PC-3 (cell line): ENCODE measurements at regions not wholly inside any gene's neighbourhood (a gene's known extent, or its start where the extent isn't known, plus 50 kb on each side); places are given as distances from the start of the nearest gene placed in this dataset.
A peak's percentile ranks its signal among the peaks of the same experiment; 100 is the strongest.
"Not testable (repeated sequence)": the region's sequence is repeated elsewhere in the genome, so short reads cannot be mapped to it uniquely, and the experiment has no call there.

Source experiments
- ATAC-seq: fragments of 200-7000 bp; cut with Tn5 transposase; 2 replicates; pipeline ENCODE4 v1.9.1; 2020; ENCODE audit warnings: mild to moderate bottlenecking, moderate library complexity
- BruUV-seq: library from RNA; stranded (reverse); fragments of 400-500 nt; replicated peaks from 2 replicates; lab custom pipeline; 2021; lab: Mats Ljungman, UMichigan
- CTCF ChIA-PET: fragments of 300-600 bp; sonication (Branson Sonifier 250); formaldehyde crosslinking; loops from one replicate; lab custom pipeline; 2022; ENCODE audit warnings: antibody characterized with exemption; lab: Charles Lee
- POLR2A ChIA-PET: fragments of 300-600 bp; sonication (Branson Sonifier 250); formaldehyde crosslinking; loops from one replicate; lab custom pipeline; 2022; ENCODE audit warnings: antibody characterized with exemption; ENCODE audit not compliant: unreplicated experiment; lab: Charles Lee
- DNase-seq: peaks from one replicate; pipeline ENCODE4 v3.0.0-alpha.2; 2015
- H2AFZ ChIP-seq: fragments of 300-600 bp; sonication (generic); 2 replicates; pipeline ENCODE4 v1.6.0; 2016; ENCODE audit warnings: antibody characterized with exemption, low read length
- H3F3A ChIP-seq: fragments of 300-600 bp; sonication (generic); one replicate; pipeline ENCODE4 v1.6.0; 2017; ENCODE audit warnings: antibody characterized with exemption, low read length, control low read depth, mild to moderate bottlenecking; ENCODE audit not compliant: unreplicated experiment
- H3K27ac ChIP-seq: fragments of 300-600 bp; sonication (generic); 2 replicates; pipeline ENCODE4 v1.5.1; 2016; ENCODE audit warnings: mild to moderate bottlenecking, low read length
- H3K27me3 ChIP-seq: fragments of 300-600 bp; sonication (generic); 2 replicates; pipeline ENCODE4 v1.6.1; 2016; ENCODE audit warnings: low read length, mixed read lengths
- H3K36me3 ChIP-seq: fragments of 300-600 bp; sonication (generic); 2 replicates; pipeline ENCODE4 v1.6.1; 2016; ENCODE audit warnings: low read depth, mixed run types, low read length, mixed read lengths
- H3K4me1 ChIP-seq: fragments of 300-600 bp; sonication (generic); 2 replicates; pipeline ENCODE4 v1.5.1; 2016; ENCODE audit warnings: low read length; ENCODE audit not compliant: insufficient read depth
- H3K4me2 ChIP-seq: fragments of 300-600 bp; sonication (generic); 2 replicates; pipeline ENCODE4 v1.6.0; 2016; ENCODE audit warnings: low read length
- H3K4me3 ChIP-seq: fragments of 300-600 bp; sonication (generic); 2 replicates; pipeline ENCODE4 v1.5.1; 2016; ENCODE audit warnings: mild to moderate bottlenecking, low read length, mixed read lengths
- H3K79me2 ChIP-seq: fragments of 300-600 bp; sonication (generic); 2 replicates; pipeline ENCODE4 v1.6.1; 2017; ENCODE audit warnings: low read length, mixed read lengths
- H3K9ac ChIP-seq: fragments of 300-600 bp; sonication (generic); 2 replicates; pipeline ENCODE4 v1.6.0; 2016; ENCODE audit warnings: mild to moderate bottlenecking, low read length
- H3K9me2 ChIP-seq: fragments of 300-600 bp; sonication (generic); replicated peaks from 2 replicates; pipeline ENCODE4 v1.6.1; 2016; ENCODE audit warnings: mixed run types, low read length, mixed read lengths
- H3K9me3 ChIP-seq: fragments of 300-600 bp; sonication (generic); 2 replicates; pipeline ENCODE4 v1.6.1; 2016; ENCODE audit warnings: low read length, mixed read lengths
- H4K20me1 ChIP-seq: fragments of 300-600 bp; sonication (generic); 2 replicates; pipeline ENCODE4 v1.6.1; 2016; ENCODE audit warnings: low read length, mixed read lengths
- CTCF ChIP-seq: fragments of 300-600 bp; sonication (generic); conservative IDR thresholded peaks from 2 replicates; pipeline ENCODE4 v1.5.1; 2017; ENCODE audit warnings: antibody characterized with exemption, low read depth, mild to moderate bottlenecking, low read length
- EZH2 ChIP-seq: fragments of 300-600 bp; sonication (generic); IDR thresholded peaks from one replicate; pipeline ENCODE4 v1.6.1; 2017; ENCODE audit warnings: antibody characterized with exemption, mild to moderate bottlenecking, low read length; ENCODE audit not compliant: unreplicated experiment
- EZH2phosphoT487 ChIP-seq: fragments of 300-600 bp; sonication (generic); IDR thresholded peaks from 2 replicates; pipeline ENCODE4 v1.6.1; 2018; ENCODE audit warnings: mild to moderate bottlenecking, antibody characterized with exemption, low read length, borderline replicate concordance
- intact Hi-C: fragments of 100-400 bp; cut with micrococcal nuclease; formaldehyde crosslinking; loops from 2 replicates; pipeline ENCODE4 v1.9.0; 2023

- BruUV-seq, result no TSS peak
- ChIA-PET CTCF (no interaction called here), POLR2A (no interaction called here)
- Histone ChIP-seq H3K9me2 (no peaks in the 10 kb centered on the region), H2AFZ (peak overlapping the region; percentile 57; the same call in 1 of the 2 replicates), H3K27ac (no peak overlapping the region), H3K4me2 (no peak overlapping the region), H3F3A (no peaks in the 10 kb centered on the region), H3K9me3 (no peaks in the 10 kb centered on the region), H3K27me3 (no peaks in the 10 kb centered on the region), H3K36me3 (no peaks in the 10 kb centered on the region), H3K4me1 (no peaks in the 10 kb centered on the region), H3K4me3 (no peak overlapping the region), H3K9ac (no peak overlapping the region), H4K20me1 (no peaks in the 10 kb centered on the region), H3K79me2 (no peaks in the 10 kb centered on the region)
- ATAC-seq (no peak), DNase-seq (peak; percentile 22)
- TF ChIP-seq EZH2phosphoT487, result no peak
- no peak for TF ChIP-seq EZH2
- no peak for TF ChIP-seq CTCF
- intact Hi-C loops, result no loop called here
These were observed 671.4 kb downstream of the RFPL4B start for GRCh38 chr6:113018351-113019151.

- no peak for ATAC-seq
- H3K9ac ChIP-seq, result no peak overlapping the region
- no peaks in the 10 kb centered on the region for H3K4me1 ChIP-seq
- POLR2A ChIA-PET, result no interaction called here
- H3F3A ChIP-seq, result no peaks in the 10 kb centered on the region
- H3K27me3 ChIP-seq, result no peaks in the 10 kb centered on the region
- H3K9me3 ChIP-seq, result no peaks in the 10 kb centered on the region
- H3K4me2 ChIP-seq, result no peak overlapping the region
- CTCF ChIA-PET, result no interaction called here
- H3K9me2 ChIP-seq, result no peaks in the 10 kb centered on the region
- H3K4me3 ChIP-seq, result no peak overlapping the region
- TF ChIP-seq EZH2 (no peak), CTCF (no peak), EZH2phosphoT487 (no peak)
- no peaks in the 10 kb centered on the region for H3K79me2 ChIP-seq
- H4K20me1 ChIP-seq, result no peaks in the 10 kb centered on the region
- intact Hi-C loops, result no loop called here
- no TSS peak for BruUV-seq
- DNase-seq, result no peak
- H2AFZ ChIP-seq, result peak overlapping the region; percentile 57; the same call in 1 of the 2 replicates
- no peak overlapping the region for H3K27ac ChIP-seq
- H3K36me3 ChIP-seq, result no peaks in the 10 kb centered on the region
These were observed 672.0 kb downstream of the RFPL4B start for GRCh38 chr6:113019176-113019575.

- Histone ChIP-seq H3K9me2 (no peaks in the 10 kb centered on the region), H3K4me3 (no peak overlapping the region), H3K27me3 (no peaks in the 10 kb centered on the region), H3K27ac (no peak overlapping the region), H3F3A (no peaks in the 10 kb centered on the region), H4K20me1 (no peaks in the 10 kb centered on the region), H3K4me2 (no peak overlapping the region), H3K79me2 (no peaks in the 10 kb centered on the region), H3K9me3 (no peaks in the 10 kb centered on the region), H3K36me3 (no peaks in the 10 kb centered on the region), H2AFZ (no peak overlapping the region), H3K4me1 (no peaks in the 10 kb centered on the region), H3K9ac (no peak overlapping the region)
- ChIA-PET POLR2A (no interaction called here), CTCF (no interaction called here)
- ATAC-seq (no peak), DNase-seq (no peak)
- TF ChIP-seq EZH2 (no peak), EZH2phosphoT487 (no peak), CTCF (no peak)
- intact Hi-C loops, result no loop called here
- BruUV-seq, result no TSS peak
These were observed 680.6 kb downstream of the RFPL4B start for GRCh38 chr6:113027780-113028179.

GRCh38 chr6:113029161-113029560, 682.0 kb downstream of the RFPL4B start:
- CTCF ChIA-PET, BruUV-seq, H3K79me2 ChIP-seq, H3K4me2 ChIP-seq, H3K27me3 ChIP-seq, H3K27ac ChIP-seq, H3K36me3 ChIP-seq, ATAC-seq, H3K9me2 ChIP-seq, H3K4me1 ChIP-seq, DNase-seq, POLR2A ChIA-PET, H3F3A ChIP-seq, H3K4me3 ChIP-seq, intact Hi-C loops, H4K20me1 ChIP-seq, H3K9me3 ChIP-seq, H3K9ac ChIP-seq, H2AFZ ChIP-seq: not testable (repeated sequence)
